HG03354 (cell line): ENCODE measurements at regions not wholly inside any gene's neighbourhood (a gene's known extent, or its start where the extent isn't known, plus 50 kb on each side); places are given as distances from the start of the nearest gene placed in this dataset.

Source experiments
- ATAC-seq: cut with Tn5 transposase; IDR thresholded peaks from one replicate; pipeline ENCODE4 v1.9.1; 2021; ENCODE audit warnings: mild to moderate bottlenecking; ENCODE audit not compliant: unreplicated experiment, poor library complexity, severe bottlenecking

DNA sequence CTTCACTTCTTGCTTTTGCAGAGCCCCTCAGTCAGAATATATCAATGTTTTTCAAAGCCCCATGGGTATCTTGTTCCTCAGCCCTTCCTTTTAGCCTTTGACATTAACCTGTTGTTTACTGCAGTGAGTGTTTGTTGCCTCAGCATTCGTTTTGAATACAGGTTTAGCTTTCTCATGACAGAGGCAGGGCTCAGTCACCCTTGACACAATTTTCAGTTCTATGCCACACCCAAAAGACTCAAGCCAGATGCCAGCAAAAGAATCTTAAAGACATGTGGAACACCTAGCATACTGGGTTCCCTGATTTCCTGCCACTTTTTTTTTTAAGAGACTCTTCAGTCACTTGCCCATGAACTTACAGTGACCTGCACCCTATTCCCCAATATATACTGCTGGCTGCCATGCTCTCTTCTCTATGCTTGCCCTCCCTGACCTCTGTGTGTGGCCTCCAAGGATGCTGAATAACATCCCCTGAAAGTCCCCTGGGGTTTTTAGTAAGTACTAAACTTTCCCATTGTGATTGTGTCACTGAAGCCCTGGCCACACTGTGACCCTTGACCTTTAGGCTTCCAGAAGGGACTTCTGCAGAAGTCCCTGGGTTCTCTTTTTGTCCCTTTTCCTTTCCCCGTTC, 1225.5 kb downstream of the TBC1D22A start:
- no peak for ATAC-seq

DNA sequence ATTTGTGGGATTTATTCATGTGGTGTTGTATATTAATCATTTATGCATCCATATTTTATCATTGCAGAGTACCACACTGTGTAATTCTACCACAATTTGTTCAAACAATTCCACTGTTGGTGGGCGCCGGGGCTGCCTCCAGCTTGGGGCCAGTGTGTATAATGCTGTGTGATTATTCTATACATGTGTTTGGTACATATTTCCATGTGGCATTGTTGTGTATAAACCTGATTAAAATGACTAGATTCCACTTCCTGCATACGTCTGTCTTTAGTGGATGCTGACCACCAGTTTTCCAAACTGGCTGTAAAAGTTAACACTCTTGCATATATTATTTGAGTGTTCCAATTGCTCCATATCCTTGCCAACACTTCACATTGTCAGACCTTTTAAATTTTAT, 1213.8 kb downstream of the TBC1D22A start:
- ATAC-seq = no peak

DNA sequence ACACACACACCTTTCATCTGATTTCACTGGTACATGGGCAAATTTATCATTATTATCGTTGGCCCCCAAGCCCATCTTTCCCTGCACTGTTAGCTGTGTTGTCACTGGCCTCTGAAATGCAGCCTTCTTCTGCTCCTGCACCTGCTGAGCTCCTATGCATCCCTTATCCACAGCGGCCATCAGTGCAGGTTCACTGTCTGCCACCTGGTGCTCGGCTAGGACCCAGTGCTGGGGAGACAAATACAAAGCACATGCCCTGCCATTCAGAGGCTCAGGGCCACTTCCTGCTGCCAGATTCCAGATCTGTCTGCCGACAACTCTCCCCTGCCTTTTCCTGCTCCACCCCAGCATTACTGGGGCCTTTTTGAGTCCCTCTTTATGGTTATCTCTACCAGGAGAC, 1205.4 kb downstream of the TBC1D22A start:
- ATAC-seq = no peak

DNA sequence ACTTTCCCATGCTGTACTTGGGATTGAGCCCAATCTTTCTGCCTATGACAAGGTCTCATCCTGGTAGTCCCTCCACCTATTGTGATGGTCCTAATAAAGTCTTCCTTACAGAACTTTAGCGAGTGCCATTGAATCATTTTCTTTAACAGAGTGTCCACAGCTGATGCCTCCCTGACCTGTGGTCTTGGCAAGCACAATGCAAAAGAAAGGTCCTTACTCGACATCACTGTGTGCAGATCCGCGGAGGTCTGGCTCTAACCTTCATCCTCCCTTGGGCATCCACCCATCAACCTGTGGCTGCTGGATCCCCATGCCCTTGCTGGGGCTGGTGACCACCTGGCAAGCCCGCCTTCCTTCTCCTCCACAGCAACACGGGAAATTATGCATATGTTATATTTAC, 1203.9 kb downstream of the TBC1D22A start:
- ATAC-seq = no peak

DNA sequence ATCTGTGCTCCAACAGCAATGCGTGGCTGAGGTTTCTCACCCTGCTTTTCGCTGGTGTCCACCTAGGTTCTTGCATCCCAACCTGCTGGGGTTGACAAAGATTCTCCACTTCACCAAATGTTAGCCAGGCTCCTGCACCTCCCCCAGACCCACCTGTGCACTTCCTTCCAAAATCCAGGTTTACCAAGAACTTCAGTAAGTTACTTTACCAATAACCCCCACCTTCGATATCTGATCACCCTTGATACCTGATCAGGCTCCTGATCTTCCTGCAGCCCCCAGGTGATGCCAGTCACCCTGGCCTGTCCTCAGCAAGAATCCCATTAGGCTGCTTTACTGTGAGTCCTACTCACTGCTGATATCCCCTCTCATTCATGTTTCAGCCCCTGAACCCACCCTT, 1203.4 kb downstream of the TBC1D22A start:
- no peak for ATAC-seq

DNA sequence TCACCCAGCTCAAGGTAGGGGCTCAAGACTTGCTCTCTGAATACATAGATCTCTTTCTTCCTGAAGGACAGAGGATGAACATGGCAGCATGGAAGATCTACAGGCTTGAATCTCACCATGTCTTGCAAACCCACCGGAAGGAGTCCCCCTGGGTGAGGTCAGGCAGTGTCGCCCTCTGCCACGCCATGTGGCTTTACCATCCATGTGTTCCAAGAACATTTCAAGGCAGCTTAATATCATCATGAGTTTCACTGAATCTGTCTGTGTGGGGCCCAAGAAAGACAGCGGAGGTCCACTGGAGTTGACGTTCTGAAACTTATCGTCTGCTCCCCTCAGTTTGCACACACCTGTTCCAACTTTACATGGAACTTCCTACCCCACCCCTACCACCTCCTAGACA, 1202.6 kb downstream of the TBC1D22A start:
- no peak for ATAC-seq

DNA sequence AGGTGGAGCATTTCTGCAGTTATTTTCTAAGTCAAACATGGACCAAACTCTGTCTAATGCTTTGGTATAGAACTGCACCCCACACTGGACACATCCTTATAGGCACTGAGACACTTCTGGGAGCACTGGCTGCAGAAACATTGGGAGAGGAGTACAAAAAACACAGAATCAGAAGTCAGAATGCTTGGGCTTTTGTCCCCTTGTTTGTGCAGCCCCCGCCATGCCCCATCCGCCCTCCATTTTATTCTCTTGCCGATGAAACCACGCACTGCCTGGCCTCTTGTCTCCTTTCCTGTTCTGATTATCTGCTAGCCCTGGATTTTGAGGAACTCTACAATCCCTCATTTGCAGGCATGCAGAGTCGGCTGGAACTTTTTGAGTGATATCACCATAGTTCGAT, 1201.2 kb downstream of the TBC1D22A start:
- ATAC-seq = no peak

DNA sequence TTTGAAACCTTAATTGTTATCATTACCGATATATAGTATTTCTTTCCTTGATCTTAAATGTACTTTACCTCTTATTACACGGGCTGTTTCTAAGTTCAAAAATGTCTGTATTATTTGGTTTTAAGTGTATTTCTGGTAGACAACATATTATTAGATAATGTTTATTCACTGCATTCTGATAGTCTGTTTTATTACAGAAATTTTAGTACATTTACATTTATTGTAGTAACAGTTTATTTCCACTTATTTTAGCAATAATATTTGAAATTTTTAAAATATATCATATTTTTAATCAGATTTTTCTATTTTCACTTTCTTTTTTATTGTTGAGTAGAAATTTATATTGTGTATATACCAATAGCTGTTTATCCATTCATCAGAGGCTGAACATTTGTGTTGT, 1195.2 kb downstream of the TBC1D22A start:
- no peak for ATAC-seq

DNA sequence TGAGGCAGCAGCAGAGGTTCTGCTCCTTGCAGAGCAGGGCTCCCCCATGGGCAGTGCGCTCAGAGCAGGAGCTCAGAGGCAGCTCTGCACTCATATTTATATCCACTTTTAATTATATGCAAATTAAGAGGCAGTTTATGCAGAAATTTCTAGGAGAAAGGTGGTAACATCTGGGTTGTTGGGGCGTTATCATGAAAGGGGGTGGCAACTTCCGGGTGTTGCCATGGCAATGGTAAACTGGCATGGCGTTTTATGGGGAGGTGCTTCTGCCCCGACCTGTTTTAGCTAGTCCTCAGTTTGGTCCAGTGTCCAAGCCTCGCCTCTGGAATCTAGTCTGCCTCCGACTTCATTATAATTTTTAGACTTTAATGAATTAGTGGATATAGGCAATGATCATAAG, 1191.7 kb downstream of the TBC1D22A start:
- ATAC-seq = no peak

DNA sequence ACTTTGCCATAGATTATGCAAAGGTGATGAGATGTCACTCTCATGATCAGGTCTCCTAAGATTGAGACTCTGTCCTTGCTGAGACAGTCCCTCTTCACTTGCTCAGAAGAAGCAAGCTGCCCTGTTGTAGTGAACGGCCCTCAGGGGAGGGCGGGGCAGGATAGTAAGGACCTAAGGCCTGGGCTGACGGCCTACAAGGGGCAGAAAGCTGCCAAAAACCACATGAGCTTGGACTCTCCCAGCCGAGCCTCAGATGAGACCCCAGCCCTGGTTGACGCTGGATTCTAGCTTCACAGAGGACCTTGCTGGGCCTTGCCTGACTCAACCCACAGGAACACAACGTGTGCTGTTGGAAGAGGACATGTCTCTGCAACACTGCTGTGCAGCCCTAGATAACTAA, 1182.5 kb downstream of the TBC1D22A start:
- ATAC-seq = no peak

DNA sequence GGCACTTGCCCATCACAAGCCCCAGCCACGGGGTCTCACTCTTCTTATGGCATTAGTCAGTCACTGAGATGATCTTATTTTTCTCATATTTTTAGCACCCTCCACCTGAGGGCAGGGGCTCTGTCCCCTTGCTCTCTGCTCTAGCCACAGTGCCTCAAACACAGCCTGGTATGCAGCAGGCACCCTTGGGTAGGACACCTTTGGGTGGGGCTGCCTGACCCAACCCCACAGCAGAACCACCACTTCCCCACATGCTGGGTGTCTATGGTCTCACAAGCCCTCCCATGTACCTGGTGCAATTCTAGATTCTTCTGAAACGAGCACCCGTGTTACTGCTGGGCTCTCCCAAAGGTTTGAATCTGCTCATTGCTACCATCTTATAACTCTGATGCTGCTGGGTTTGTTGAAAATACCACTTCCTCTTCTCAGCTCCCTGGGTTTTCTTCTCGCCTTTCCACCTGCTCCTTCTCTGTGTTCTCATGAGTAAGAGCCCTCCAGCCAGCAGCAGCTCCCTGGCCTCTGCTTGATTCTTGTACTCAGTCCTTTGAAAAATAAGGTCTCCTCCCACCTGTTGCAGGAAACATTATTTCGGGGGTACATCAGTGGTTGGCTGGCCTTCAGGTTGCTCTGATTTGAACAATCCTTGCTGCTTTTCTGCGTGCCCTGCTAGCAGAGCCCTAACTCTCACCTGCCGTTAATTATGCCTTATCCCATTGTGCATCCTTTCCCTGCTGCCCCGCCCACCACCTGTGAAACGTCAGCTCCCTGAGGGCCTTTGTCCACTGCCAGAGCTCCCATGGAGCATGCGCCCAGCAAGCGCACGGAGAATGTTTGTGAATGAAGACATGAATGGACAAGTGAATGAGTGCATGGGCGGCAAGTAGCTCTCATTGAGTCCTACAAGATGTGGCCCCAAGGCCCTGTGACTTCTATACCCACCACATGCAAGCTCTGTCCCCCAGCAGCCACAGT, 1181.6 kb downstream of the TBC1D22A start:
- ATAC-seq = no peak

DNA sequence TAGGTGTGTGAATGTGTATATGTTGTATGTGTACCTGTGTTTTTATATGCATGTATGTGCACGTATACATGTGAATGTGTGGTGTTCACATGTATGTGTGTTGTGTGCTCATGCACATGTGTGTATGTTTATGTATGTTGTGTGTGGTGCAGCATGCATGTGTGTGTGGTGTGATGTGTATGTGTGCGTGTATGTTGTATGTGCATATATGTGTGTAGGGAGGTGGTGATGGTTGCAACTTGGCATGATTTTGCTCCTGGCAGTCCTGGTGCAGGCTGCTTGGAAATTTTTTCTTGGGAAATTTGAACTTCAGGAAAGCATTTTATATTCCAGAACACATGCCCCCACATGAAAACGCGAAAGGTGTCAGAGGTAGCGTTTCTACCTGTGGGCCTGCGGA, 1177.8 kb downstream of the TBC1D22A start:
- ATAC-seq = no peak

DNA sequence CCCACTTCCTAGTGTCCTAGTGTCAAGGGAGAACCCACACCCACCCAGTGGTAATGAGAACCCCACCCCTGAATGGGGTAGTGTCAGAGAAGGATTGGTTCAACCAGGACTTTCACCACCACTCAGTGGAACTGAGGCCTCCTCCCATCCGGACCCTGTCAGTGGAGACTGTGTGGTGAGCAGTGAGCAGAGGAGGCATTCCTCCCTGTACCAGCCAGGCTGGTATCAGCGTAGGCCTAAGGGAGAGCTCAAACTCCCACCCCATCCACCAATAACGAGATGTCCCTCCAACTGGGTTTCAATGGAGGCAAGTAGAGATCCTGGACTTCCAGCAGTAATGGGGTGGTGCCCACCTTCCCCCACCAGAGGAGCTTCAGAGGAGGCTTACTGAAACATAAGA, 1171.4 kb downstream of the TBC1D22A start:
- no peak for ATAC-seq

DNA sequence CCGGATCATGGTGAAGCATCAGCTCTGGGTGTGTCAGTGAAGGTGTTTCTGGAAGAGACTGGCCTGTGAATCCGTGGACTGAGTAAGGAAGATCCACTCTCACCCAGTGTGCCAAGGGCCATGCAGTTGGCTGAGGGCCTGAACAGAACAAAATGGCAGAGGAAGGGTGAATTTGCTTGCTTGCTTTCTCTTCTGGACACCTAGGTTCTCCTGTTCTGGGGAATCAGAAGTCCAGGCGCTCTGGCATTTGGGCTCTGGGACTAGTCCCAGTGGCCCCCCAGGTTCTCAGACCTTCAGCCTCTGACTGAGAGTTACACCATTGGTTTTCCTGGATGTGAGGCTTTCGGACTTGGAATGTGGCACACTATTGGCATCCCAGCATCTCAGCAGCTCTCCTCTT, 1170.8 kb downstream of the TBC1D22A start:
- no peak for ATAC-seq

DNA sequence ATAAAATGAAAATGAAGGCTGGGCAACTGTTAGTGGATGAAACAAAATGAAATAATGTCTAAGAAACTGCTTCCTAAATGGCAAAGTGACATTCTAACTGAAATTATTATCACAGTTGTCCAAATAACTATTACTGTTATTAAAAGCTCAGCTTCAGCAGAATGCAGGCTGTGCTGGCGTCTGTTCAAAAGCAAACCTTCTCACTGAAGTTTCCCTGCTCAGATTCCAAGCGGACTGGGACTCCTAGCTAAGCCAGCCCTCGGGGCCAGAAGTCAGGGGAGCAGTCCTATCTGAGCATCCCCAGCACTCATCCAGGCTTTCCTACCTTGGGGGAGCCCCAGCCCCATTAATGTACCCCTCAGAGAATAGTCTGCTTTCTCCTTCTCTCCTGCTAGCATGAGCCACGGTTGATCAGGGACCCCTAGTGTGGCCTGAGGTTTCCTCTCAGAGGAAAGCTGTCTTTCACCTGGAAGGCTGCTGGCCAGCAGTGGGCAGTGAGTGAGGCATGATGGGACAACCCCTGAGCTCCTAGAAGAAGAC, 1167.3 kb downstream of the TBC1D22A start:
- ATAC-seq = no peak

DNA sequence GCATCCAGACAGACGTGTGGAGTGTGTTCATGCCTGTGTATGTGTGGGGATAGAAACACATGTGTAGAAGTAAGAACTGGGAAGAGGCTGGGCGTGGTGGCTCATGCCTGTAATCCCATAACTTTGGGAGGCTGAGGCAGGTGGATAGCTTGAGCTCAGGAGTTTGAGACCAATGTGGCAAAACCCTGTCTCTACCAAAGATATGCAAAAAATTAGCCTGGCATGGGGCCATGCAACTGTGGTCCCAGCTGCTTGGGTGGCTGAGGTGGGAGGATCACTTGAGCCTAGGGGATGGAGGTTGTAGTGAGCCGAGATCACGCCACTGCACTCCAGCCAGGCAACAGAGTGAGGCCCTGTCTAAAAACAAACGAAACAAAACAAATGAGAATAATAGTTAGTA, 1166.6 kb downstream of the TBC1D22A start:
- ATAC-seq = no peak

DNA sequence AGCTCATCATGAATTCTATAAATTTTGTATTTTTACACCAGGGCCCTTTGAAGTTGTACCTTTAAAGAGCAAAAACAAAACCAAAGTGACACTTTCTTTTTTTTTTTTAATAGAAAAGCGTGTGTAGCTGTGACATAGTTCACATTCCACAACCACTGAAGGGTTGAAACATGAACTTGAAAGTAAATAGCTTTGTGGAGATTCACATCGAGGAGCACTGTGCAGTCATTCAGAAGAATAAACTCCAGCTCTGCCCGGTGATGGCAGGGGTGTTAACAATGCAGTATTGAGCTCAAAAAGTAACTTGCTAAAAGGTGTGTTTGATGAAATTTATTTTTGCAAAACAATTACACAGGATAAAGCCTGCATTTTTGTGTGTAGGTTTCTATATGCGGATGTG, 1166.2 kb downstream of the TBC1D22A start:
- no peak for ATAC-seq

DNA sequence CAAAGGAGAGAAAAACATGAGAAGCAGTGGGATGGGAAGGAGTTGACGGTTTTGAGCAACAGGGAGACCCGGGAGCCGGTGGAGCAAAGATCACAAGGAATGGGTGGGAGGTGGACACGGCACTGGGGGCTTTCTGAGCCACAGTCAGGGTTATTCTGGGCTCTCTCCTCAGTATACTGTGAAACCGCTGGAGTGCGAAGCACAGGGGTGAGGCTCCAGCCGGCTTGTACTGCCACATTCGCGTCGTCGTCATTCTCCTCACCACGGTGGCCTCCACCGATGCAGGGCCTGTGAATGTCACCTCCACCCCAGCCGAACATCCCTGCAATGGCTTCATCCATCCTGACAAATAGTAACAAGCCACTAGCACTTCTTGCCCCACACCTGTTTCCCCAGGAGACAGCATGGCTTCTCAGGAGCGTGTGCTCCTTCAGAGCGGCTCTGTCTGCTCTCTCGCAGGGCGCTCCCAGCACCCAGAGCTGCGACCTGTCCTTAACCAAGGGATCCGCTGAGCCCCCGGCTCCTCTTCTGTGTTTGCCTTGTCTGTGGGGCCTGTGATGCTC, 1165.3 kb downstream of the TBC1D22A start:
- no peak for ATAC-seq

DNA sequence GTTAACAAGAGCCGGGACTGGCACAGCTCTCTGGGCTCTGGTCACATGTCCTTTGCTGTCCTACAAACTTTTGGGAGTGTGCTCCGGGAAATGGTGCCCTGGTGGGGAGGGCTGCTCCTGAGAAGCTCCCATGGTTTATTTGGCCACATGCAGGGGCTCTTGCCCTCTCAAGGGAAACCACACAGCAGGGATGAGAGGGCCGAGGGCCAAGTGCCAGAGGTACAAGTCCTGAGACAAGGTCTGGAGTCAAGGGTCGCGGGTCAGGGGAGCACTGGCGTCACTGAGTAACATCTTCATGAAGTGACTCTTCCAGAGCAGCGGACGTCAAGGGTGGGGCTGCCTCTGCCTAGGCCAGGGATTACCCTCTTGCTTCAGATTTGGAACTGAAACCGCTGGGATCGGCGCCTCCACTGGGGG, 1160.6 kb downstream of the TBC1D22A start:
- no peak for ATAC-seq

DNA sequence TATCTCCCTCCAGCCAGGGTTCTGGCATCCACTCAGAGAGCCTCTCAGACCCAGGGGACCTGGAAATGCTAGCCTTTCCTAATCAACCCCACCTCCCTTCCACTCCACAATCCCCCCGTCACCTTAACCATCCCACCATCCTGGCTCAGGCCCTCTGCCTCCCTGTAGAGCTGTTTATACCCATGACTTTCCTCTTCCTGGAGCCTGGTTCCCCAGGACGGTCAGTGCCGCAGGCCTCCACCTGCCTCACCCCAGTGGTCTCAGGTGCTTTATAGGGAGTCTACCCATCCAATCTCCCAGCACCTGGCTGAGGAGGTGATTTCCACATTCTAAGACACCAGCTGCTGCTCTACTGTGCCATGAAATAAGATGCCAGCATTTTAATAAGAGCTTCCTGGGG, 1159.5 kb downstream of the TBC1D22A start:
- no peak for ATAC-seq
